Stimulated activated CD4-positive, alpha-beta T cell treated with anti-CD3 and anti-CD28 coated beads, Interleukin-12 subunit alpha, Interleukin-12 subunit beta, amount 100 ng/mL, for 4 hours (primary cell): ENCODE measurements at regions not wholly inside any gene's neighbourhood (a gene's known extent, or its start where the extent isn't known, plus 50 kb on each side); places are given as distances from the start of the nearest gene placed in this dataset.
"Not testable (repeated sequence)": the region's sequence is repeated elsewhere in the genome, so short reads cannot be mapped to it uniquely, and the experiment has no call there.

Experiments used
- DNase-seq: peaks from one replicate; pipeline ENCODE4 v3.0.0-alpha.2; 2020

DNA sequence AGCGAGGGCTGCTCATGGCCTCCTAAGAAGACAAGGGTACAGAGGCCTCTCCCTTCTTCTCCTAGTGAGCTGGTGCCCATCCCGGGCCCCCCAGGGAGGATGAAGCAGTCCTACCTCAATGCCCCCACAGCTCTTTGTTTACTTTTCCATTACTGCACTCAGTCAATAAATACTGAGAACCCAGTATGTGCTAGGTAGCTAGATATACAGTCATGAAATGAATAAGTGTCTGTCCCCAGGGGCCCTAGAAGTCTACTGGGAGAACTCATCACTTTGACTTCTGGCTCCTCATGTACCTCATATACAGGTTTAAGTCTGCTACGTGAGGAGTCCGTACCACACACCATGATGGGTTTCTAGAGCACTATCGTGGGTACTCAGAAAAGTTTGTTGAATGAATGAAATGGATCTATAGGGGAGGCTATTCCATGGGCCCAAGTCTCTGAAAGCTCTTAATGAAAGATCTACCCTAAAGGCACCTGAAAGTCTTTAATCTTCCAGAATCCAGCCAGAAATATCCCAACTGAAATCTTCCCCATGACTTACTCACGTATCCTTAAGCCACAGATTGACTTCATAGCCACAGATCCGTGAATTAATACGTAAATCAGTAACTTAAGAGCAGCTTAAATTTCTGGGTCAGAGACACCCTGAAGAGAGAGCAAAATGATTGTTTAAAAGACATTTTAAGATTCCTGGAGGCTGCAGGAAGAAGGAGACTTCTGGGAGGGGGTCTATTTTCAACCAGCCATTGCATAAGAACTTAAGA is 51.6 kb upstream of the POMP start:
- DNase-seq: no peak

GRCh38 chr13:28606466-28606865 is 52.5 kb upstream of the POMP start:
- no peak for DNase-seq

DNA sequence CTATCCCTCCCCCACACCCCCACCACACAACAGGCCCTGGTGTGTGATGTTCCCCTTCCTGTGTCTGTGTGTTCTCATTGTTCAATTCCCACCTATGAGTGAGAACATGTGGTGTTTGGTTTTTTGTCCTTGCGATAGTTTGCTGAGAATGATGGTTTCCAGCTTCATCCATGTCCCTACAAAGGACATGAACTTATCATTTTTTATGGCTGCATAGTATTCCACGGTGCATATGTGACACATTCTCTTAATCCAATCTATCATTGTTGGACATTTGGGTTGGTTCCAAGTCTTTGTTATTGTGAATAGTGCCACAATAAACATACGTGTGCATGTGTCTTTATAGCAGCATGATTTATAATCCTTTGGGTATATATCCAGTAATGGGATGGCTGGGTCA is 53.8 kb upstream of the POMP start:
- DNase-seq: not testable (repeated sequence)

DNA sequence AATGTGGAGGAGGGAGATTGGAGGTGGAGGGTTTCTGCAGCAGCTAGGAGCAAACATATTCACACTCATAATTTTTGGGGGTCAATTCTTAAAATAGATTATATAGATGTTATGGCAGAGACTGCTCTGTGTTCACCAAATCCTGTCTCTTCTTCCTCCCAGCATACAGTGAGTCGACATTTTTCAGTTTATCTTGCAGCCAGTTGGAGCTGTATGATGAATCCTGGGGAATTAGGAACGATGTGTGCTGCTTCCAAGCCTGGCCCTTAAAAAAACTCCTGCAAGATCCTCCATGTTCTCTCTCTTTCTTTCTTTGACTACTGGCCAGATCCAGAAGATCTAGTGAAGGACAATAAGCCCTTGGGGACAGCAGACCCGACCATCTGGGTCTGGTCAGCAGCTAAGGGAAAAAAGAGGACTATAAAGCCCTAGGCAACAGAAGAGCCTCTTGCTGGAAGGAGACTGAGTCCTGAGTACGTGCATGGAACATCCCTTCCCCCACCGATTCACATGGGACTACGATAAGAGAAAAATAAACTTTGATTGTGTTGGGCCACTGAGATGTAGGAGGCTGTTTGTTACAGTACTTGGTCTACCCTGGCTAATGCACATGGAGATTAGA is 55.8 kb upstream of the POMP start:
- DNase-seq: no peak

DNA sequence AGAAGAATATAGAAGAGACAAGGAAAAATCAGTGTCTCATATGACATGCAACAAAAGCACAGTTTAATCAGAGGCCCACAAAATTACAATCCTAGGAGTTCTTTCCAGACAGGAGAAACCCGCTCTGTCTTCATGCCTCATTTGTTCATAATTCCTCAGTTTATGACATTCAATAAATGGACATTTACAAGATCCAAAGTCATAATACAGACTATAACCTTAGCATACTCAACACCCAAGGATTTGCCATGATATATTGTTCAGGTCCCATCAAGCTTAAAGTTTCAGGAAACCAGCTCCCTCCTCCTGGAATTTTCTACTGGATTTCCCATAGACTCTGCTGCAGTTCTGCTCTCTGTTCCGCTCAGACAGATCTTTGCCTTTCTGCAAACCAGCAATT is 56.4 kb upstream of the POMP start:
- no peak for DNase-seq

DNA sequence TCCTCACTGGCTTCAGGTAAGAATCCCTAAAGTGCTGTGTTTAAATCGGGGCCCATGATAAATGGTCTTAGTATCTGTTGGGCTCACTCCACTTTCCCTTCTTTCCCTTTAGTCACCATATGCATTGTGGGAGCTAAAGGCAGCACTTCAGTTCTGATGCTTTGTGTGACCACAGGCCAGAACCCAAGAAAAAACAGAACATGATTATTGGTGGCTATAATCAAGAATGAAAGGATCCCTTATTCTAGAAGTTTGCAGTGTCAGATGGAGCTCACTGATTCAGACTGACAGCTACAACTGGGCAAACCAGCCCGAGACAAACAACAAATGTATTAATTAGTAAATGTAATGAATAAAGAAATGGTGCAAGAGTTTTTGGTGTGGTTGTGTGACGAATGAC is 57.3 kb upstream of the POMP start:
- no peak for DNase-seq

- DNase-seq: no peak
Observed at GRCh38 chr13:28597641-28598040, 61.3 kb upstream of the POMP start.

DNA sequence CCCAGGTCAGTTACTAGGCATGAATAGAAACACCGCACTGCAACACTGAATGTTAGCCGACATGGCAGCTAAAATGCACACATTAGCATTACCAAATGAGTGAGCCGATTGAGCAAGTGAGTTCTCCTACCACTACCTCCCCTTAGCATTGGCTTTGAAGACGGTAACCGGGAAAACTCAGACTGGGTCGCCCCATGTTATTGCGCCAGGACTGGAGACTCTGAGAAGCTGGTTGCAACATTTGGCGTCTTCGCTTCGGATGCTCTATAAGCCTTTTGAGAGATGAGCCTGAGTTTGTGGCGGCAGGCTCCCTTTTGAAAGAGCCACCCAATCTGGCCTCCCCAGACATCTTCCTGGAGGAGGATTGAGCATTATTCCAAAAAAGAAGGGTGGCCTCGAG is 68.5 kb upstream of the POMP start:
- DNase-seq: no peak

DNA sequence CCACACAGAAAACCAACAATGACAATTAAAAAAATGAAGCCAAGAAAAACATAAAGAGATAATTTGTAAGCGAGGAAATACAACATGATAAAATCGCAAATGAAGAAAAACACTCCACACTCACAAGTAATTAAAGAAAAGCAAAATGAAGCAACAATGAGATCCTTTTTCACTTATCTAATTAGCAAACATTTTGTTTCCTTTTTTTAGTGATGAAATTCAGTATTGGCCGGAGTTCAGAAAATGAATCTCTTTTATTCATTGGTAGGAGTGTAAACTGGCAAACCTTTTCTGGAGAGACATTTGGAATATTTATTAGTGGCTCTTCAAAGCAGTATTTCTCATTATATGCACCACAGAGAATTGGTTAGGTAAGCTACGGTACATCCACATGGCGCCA is 70.6 kb upstream of the POMP start:
- no peak for DNase-seq

GRCh38 chr13:28587174-28587540 is 71.8 kb upstream of the POMP start:
- no peak for DNase-seq

- DNase-seq: no peak
Observed at GRCh38 chr13:28586439-28587173, 72.3 kb upstream of the POMP start.

- DNase-seq: no peak
Observed at GRCh38 chr13:28585561-28585960, 73.4 kb upstream of the POMP start.

- no peak for DNase-seq
Observed at GRCh38 chr13:28584873-28585381, 74.0 kb upstream of the POMP start.

- DNase-seq: no peak
Observed at GRCh38 chr13:28583651-28584091, 75.3 kb upstream of the POMP start.

GRCh38 chr13:28582892-28583240 is 76.1 kb upstream of the POMP start:
- no peak for DNase-seq

DNA sequence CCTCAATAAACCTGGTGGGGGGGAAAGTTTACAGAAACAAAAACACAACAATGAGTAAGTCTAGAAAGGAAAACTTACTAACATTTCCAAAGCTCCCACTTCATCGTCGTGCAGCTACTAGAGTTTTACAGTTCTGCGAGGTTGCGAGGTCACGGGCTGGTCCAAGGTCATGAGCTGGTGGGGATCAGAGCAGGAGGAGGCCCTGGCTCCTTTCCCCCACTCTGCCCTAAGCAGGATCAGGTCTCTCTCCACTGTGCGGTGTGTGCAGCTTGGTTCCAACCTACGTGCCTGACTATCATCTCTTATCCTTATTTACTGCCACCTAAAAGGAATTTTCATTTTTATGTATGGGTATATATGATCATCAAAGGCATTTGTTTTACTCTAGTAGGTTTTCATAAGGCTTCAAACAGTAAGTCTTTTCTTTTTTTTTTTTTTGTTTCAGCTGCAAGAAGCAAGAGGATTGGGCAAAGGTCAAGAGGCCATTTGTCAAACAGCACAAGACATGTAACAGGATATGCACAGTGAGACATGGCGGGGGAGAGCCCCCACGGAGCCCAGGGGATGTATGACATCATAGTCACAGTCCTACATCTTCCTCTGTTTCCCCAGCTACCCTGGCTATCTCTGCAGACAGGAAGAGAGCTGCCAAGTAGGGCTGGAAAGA is 76.6 kb upstream of the POMP start:
- no peak for DNase-seq

DNA sequence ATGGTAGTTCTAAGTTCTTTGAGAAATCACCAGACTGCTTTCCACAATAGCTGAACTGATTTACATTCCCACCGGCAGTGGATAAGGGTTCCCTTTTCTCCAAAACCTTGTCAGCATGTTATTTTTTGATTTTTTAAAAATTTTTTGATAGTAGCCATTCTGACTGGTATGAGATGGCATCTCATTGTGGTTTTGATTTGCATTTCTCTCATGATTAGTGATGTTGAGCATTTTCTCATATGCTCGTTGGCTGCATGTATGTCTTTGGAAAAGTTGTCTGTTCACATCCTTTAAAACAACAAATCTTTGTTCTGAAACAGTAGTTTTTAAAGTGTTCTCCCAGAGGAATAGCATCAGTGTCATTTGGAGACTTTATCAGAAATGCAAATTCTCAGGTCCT is 77.5 kb upstream of the POMP start:
- DNase-seq: no peak

DNA sequence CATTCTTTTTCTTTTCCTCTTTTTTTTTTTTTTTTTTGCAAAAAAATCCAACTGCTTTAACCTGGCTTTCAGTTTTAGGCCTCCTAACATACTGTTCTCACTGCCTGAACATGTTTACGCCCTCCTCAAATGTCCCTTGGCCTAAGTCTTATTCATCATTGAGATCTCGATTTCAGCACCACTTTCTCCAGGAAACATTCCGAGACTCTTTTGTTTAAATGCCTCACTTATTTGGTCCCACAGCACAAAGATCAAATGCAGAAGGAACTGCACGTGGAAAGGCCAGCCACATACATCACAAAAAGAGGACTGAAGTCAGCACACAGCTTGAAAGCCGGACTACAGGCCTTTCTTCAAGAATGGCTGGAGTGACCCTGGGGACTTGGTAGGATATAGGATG is 79.2 kb upstream of the POMP start:
- DNase-seq: no peak

GRCh38 chr13:28579322-28579721 is 79.6 kb upstream of the POMP start:
- DNase-seq: no peak

GRCh38 chr13:28576067-28576466 is 81.1 kb upstream of the FLT1 start:
- no peak for DNase-seq

GRCh38 chr13:28575200-28575599 is 80.3 kb upstream of the FLT1 start:
- DNase-seq: no peak

DNA sequence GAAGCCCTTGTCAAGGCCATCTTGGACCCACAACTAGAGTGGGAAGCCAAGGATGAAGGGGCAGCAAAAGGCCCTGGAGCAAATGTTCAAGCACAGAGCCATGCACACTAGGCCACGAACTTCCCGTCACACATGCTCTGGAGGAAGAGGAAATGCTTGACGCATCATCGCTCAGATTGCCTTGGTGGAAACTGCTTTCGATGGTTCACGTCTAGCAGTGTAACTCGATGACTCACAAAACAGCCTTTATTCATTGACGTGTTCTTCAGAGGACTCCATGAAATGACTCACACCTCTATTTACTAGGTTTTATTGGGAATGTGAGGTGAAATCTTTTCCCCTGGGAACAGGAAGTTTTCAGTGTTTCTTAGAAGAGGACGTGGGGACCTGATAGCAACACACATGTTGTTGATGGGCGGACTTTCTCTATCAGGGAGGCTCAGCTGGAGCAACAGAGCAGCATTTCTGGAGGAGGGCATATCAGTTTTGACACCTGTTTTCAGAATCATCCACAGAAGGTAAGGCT is 79.8 kb upstream of the FLT1 start:
- peak; percentile 3 for DNase-seq
